B cell (primary cell): ENCODE measurements at regions not wholly inside any gene's neighbourhood (a gene's known extent, or its start where the extent isn't known, plus 50 kb on each side); places are given as distances from the start of the nearest gene placed in this dataset.

Source experiments
- ATAC-seq: fragments of 200-7000 bp; cut with Tn5 transposase; one replicate; pipeline ENCODE4 v1.10.0; 2021; ENCODE audit warnings: low read depth, mild to moderate bottlenecking, moderate number of reproducible peaks, moderate library complexity
- CTCF ChIA-PET: fragments of 350-600 bp; sonication (Branson Sonifier 250); formaldehyde crosslinking; loops from one replicate; lab custom pipeline; 2021; ENCODE audit warnings: antibody characterized with exemption, inconsistent platforms; lab: Charles Lee
- POLR2A ChIA-PET: fragments of 350-600 bp; sonication (Branson Sonifier 250); formaldehyde crosslinking; loops from one replicate; lab custom pipeline; 2021; ENCODE audit warnings: antibody characterized with exemption; lab: Charles Lee
- DNase-seq: peaks from one replicate; pipeline ENCODE4 v3.0.0; 2013
- H2AFZ ChIP-seq: 2 replicates; pipeline ENCODE4 v1.6.1; 2012; ENCODE audit warnings: mild to moderate bottlenecking, low read depth, low read length; ENCODE audit not compliant: insufficient read depth, poor library complexity, severe bottlenecking
- H3K27ac ChIP-seq, 2 donors: 1 replicate in 1 of 2; 2 replicates in 1 of 2; pipeline ENCODE4 v1.5.1; 2012 to 2013; ENCODE audit warnings: low read length in 2 of 2, mild to moderate bottlenecking in 2 of 2, moderate library complexity in 1 of 2
- H3K27me3 ChIP-seq, 4 experiments: fragments of 200-600 bp in 1 of 4; sonication (generic) in 1 of 4; replicated peaks in 1 of 4; 1 replicate in 2 of 4; 2 replicates in 2 of 4; pipeline versions ENCODE4 v1.6.1 to v1.7.0; 2013 to 2016; ENCODE audit warnings: low read length in 3 of 4, mild to moderate bottlenecking in 2 of 4, mixed read lengths in 1 of 4, moderate library complexity in 1 of 4; ENCODE audit not compliant: insufficient read depth in 4 of 4, control insufficient read depth in 3 of 4; ENCODE audit errors: control extremely low read depth in 1 of 4
- H3K36me3 ChIP-seq, 2 experiments: replicated peaks in 1 of 2; 1 replicate in 1 of 2; 2 replicates in 1 of 2; pipeline versions ENCODE4 v1.6.1 to v1.7.1; 2013; ENCODE audit warnings: low read length in 1 of 2; ENCODE audit not compliant: insufficient read depth in 2 of 2, control insufficient read depth in 1 of 2; ENCODE audit errors: control extremely low read depth in 1 of 2, extremely low read depth in 1 of 2
- H3K4me1 ChIP-seq, 2 donors: fragments of 200-600 bp in 1 of 2; sonication (generic) in 1 of 2; 1 replicate in 1 of 2; 2 replicates in 1 of 2; pipeline versions ENCODE4 v1.5.1 to v1.6.1; 2013 to 2017; ENCODE audit warnings: low read length in 2 of 2; ENCODE audit not compliant: control insufficient read depth in 2 of 2, insufficient read depth in 2 of 2
- H3K4me2 ChIP-seq: replicated peaks from 2 replicates; pipeline ENCODE3; 2012; ENCODE audit warnings: mild to moderate bottlenecking, low read depth, low read length; ENCODE audit not compliant: poor library complexity, severe bottlenecking
- H3K4me3 ChIP-seq, 5 experiments: fragments of 200-600 bp in 1 of 5; sonication (generic) in 1 of 5; 1 replicate in 3 of 5; 2 replicates in 2 of 5; pipeline versions ENCODE4 v1.5.1 to v1.7.0; 2011 to 2016; ENCODE audit warnings: low read length in 4 of 5, mild to moderate bottlenecking in 4 of 5, low read depth in 2 of 5, control low read depth in 1 of 5, moderate library complexity in 1 of 5; ENCODE audit not compliant: insufficient read depth in 1 of 5; ENCODE audit errors: control extremely low read depth in 1 of 5, extremely low read depth in 1 of 5
- H3K79me2 ChIP-seq: fragments of 200-600 bp; sonication (generic); one replicate; pipeline ENCODE4 v1.6.0; 2016; ENCODE audit warnings: low read length; ENCODE audit not compliant: control insufficient read depth, insufficient read depth
- H3K9ac ChIP-seq: fragments of 200-600 bp; sonication (generic); 2 replicates; pipeline ENCODE4 v1.6.1; 2017; ENCODE audit warnings: mild to moderate bottlenecking, low read length, moderate library complexity
- H3K9me3 ChIP-seq, 3 donors: one replicate each; pipeline versions ENCODE4 v1.6.1 to v1.7.1; 2013; ENCODE audit warnings: low read length in 2 of 3; ENCODE audit not compliant: control insufficient read depth in 2 of 3, insufficient read depth in 1 of 3; ENCODE audit errors: control extremely low read depth in 1 of 3
- H4K20me1 ChIP-seq: 2 replicates; pipeline ENCODE4 v1.6.0; 2012; ENCODE audit warnings: mild to moderate bottlenecking, low read length; ENCODE audit not compliant: insufficient read depth, control insufficient read depth, poor library complexity, severe bottlenecking
- H3K27ac Mint-ChIP-seq: one replicate; pipeline ENCODE4 v1.8.0; 2021; ENCODE audit warnings: mixed read lengths
- H3K27me3 Mint-ChIP-seq: one replicate; pipeline ENCODE4 v1.8.0; 2021; ENCODE audit warnings: mixed read lengths
- H3K4me1 Mint-ChIP-seq: one replicate; pipeline ENCODE4 v1.8.0; 2021; ENCODE audit warnings: mixed read lengths
- H3K4me3 Mint-ChIP-seq: one replicate; pipeline ENCODE4 v1.8.0; 2021; ENCODE audit warnings: mixed read lengths
- H3K9me3 Mint-ChIP-seq: one replicate; pipeline ENCODE4 v1.8.0; 2022; ENCODE audit warnings: mixed read lengths; ENCODE audit not compliant: insufficient read depth
- CTCF ChIP-seq: fragments of 200-600 bp; IDR thresholded peaks from one replicate; pipeline ENCODE4 v1.8.0; 2022; ENCODE audit warnings: antibody characterized with exemption, mild to moderate bottlenecking
- EZH2 ChIP-seq: IDR thresholded peaks from 2 replicates; pipeline ENCODE4 v1.6.1; 2012; ENCODE audit warnings: borderline replicate concordance, low read depth, mild to moderate bottlenecking, moderate library complexity, low read length; ENCODE audit not compliant: insufficient read depth, poor library complexity, severe bottlenecking
- WGBS: methylation state at CpG from one replicate; pipeline ENCODE4 v1.1.5; 2013; ENCODE audit warnings: missing lambda C conversion rate; ENCODE audit not compliant: insufficient coverage; 5-methylcytosine and 5-hydroxymethylcytosine counted together
- intact Hi-C: fragments of 100-400 bp; cut with micrococcal nuclease; formaldehyde crosslinking; loops from one replicate; pipeline ENCODE4 v1.10.0; 2022

DNA sequence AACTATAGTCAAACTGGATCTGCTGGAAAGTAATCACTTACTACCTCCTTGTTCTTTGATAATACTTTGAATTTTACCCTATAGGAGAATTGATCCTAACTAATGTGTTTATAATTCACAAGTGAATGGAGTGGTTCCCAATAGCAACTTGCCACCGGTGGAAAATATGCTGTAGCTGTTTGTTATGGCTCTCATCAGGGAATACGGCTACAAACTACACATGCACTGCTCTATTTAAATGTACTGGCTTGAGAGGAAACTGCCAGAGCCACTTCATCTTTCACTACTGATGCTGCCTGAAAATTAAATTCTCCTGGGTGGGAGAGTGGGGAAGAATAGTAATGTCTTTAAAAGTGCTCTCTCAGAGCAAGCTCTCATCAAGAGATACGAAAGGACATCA, 448.5 kb upstream of the GRAMD2B start:
- peaks cover 7% of the 10 kb centered on the region for H3K27me3 Mint-ChIP-seq
- ATAC-seq (no peak), DNase-seq (no peak)
- H3K9me3 Mint-ChIP-seq, result no peaks in the 10 kb centered on the region
- Histone ChIP-seq H3K27ac (no peak overlapping the region), H4K20me1 (no peaks in the 10 kb centered on the region), H2AFZ (no peak overlapping the region), H3K36me3 (no peaks in the 10 kb centered on the region), H3K9ac (no peak overlapping the region), H3K79me2 (no peaks in the 10 kb centered on the region), H3K4me1 (no peaks in the 10 kb centered on the region), H3K4me3 (no peak overlapping the region), H3K4me2 (no peak overlapping the region), H3K9me3 (no peaks in the 10 kb centered on the region), H3K27me3 (peaks cover 0 to 4% (median 0%) of the 10 kb centered on the region in 4 experiments)
- no peak overlapping the region for H3K27ac Mint-ChIP-seq
- TF ChIP-seq CTCF (no peak), EZH2 (no peak)
- no peak overlapping the region for H3K4me3 Mint-ChIP-seq
- H3K4me1 Mint-ChIP-seq, result no peaks in the 10 kb centered on the region
- intact Hi-C loops, result no loop called here
- WGBS, result 100% methylated on average over 1 of the region's 3 CpGs
- CTCF ChIA-PET, result no interaction called here
- POLR2A ChIA-PET, result no interaction called here

- no CpG with 5 or more reads among the region's 2 CpGs for WGBS
- Mint-ChIP-seq H3K9me3 (no peaks in the 10 kb centered on the region), H3K27me3 (peaks cover 4% of the 10 kb centered on the region), H3K27ac (no peak overlapping the region), H3K4me1 (no peaks in the 10 kb centered on the region), H3K4me3 (no peak overlapping the region)
- H3K27ac ChIP-seq, result no peak overlapping the region
- H3K4me3 ChIP-seq, result no peak overlapping the region
- H3K36me3 ChIP-seq, result no peaks in the 10 kb centered on the region
- H3K27me3 ChIP-seq, result peaks cover 0 to 2% (median 0%) of the 10 kb centered on the region in 4 experiments
- H3K9ac ChIP-seq, result no peak overlapping the region
- no peak overlapping the region for H2AFZ ChIP-seq
- H3K4me2 ChIP-seq, result no peak overlapping the region
- ATAC-seq (no peak), DNase-seq (no peak)
- H3K79me2 ChIP-seq, result no peaks in the 10 kb centered on the region
- ChIA-PET POLR2A (no interaction called here), CTCF (no interaction called here)
- intact Hi-C loops, result no loop called here
- TF ChIP-seq EZH2, result no peak
- no peak for TF ChIP-seq CTCF
- no peaks in the 10 kb centered on the region for H3K4me1 ChIP-seq
- no peaks in the 10 kb centered on the region for H4K20me1 ChIP-seq
- no peaks in the 10 kb centered on the region for H3K9me3 ChIP-seq
These were observed 446.7 kb upstream of the GRAMD2B start for GRCh38 chr5:125976421-125977000.
